GM12878 (cell line): ENCODE measurements at regions not wholly inside any gene's neighbourhood (a gene's known extent, or its start where the extent isn't known, plus 50 kb on each side); places are given as distances from the start of the nearest gene placed in this dataset.

Source experiments
- ATAC-seq: fragments of 200-7000 bp; cut with Tn5 transposase; 3 replicates; pipeline ENCODE4 v1.9.1; 2020; ENCODE audit warnings: mild to moderate bottlenecking, moderate library complexity
- BruUV-seq: library from RNA; stranded (reverse); fragments of 400-500 nt; replicated peaks from 2 replicates; lab custom pipeline; 2021; lab: Mats Ljungman, UMichigan
- CTCF ChIA-PET: fragments of 300-600 bp; sonication (Branson Sonifier 250); formaldehyde crosslinking; extraction: SDS; loops from one replicate; lab custom pipeline; 2021; ENCODE audit warnings: inconsistent platforms; lab: Yijun Ruan, JAX
- POLR2A ChIA-PET: fragments of 350-600 bp; formaldehyde crosslinking; extraction: SDS; loops from one replicate; lab custom pipeline; 2021; ENCODE audit warnings: inconsistent platforms; lab: Charles Lee
- RAD21 ChIA-PET: fragments of 300-600 bp; sonication (Branson Sonifier 250); formaldehyde crosslinking; loops from one replicate; lab custom pipeline; 2023; ENCODE audit warnings: antibody characterized with exemption; ENCODE audit not compliant: unreplicated experiment; lab: Charles Lee
- SMC1A ChIA-PET: fragments of 300-600 bp; sonication (Branson Sonifier 250); formaldehyde crosslinking; loops from one replicate; lab custom pipeline; 2023; ENCODE audit not compliant: unreplicated experiment, uncharacterized antibody; lab: Charles Lee
- DNase-seq: peaks from one replicate; pipeline ENCODE4 v3.0.0-alpha.2; 2011; ENCODE audit warnings: low read depth, low spot score
- FAIRE-seq: peaks from 3 replicates; lab custom pipeline; 2011; peaks lifted over from hg19 to GRCh38; lab: Jason Lieb, UNC
- H2AFZ ChIP-seq: 2 replicates; pipeline ENCODE4 v1.6.0; 2011; ENCODE audit warnings: low read depth, low read length, control low read depth; ENCODE audit not compliant: control insufficient read depth
- H3K27ac ChIP-seq: 2 replicates; pipeline ENCODE4 v1.5.1; 2011; ENCODE audit warnings: control low read depth; ENCODE audit not compliant: control insufficient read depth, insufficient read depth
- H3K27me3 ChIP-seq, 2 experiments: replicated peaks in 1 of 2; 2 replicates each; pipeline versions ENCODE4 v1.6.0 to v1.6.1; 2011; ENCODE audit warnings: low read length in 1 of 2; ENCODE audit not compliant: control insufficient read depth in 2 of 2, insufficient read depth in 2 of 2
- H3K36me3 ChIP-seq, 2 experiments: 2 replicates each; pipeline ENCODE4 v1.5.1; 2011; ENCODE audit warnings: low read length in 1 of 2; ENCODE audit not compliant: control insufficient read depth in 2 of 2, insufficient read depth in 2 of 2
- H3K4me1 ChIP-seq: 2 replicates; pipeline ENCODE4 v1.6.1; 2011; ENCODE audit warnings: mild to moderate bottlenecking, low read length, moderate library complexity, mixed read lengths; ENCODE audit not compliant: control insufficient read depth, insufficient read depth
- H3K4me2 ChIP-seq: 2 replicates; pipeline ENCODE4 v1.6.0; 2011; ENCODE audit warnings: control low read depth; ENCODE audit not compliant: control insufficient read depth, insufficient read depth
- H3K4me3 ChIP-seq: fragments of 200-600 bp; sonication (generic); 2 replicates; pipeline ENCODE4 v1.5.1; 2016
- H3K79me2 ChIP-seq: 2 replicates; pipeline ENCODE4 v1.6.0; 2011; ENCODE audit warnings: low read length; ENCODE audit not compliant: control insufficient read depth, insufficient read depth
- H3K9ac ChIP-seq: 2 replicates; pipeline ENCODE4 v1.8.0; 2011; ENCODE audit warnings: low read length, control low read depth, mixed read lengths; ENCODE audit not compliant: control insufficient read depth, insufficient read depth
- H3K9me3 ChIP-seq: replicated peaks from 3 replicates; pipeline ENCODE4 v1.5.1; 2011; ENCODE audit warnings: mild to moderate bottlenecking, low read length; ENCODE audit not compliant: control insufficient read depth, insufficient read depth
- H4K20me1 ChIP-seq: 2 replicates; pipeline ENCODE4 v1.6.0; 2011; ENCODE audit not compliant: control insufficient read depth, insufficient read depth
- BACH1 ChIP-seq: fragments of 450-650 bp; IDR thresholded peaks from 2 replicates; pipeline ENCODE4 v1.6.1; 2017; ENCODE audit warnings: mild to moderate bottlenecking, borderline replicate concordance
- BMI1 ChIP-seq: fragments of 450-650 bp; IDR thresholded peaks from 2 replicates; pipeline ENCODE4 v1.6.1; 2016; ENCODE audit warnings: mild to moderate bottlenecking, moderate library complexity, borderline replicate concordance
- CBX5 ChIP-seq: sonication (generic); IDR thresholded peaks from 2 replicates; pipeline ENCODE4 v1.6.1; 2016; ENCODE audit warnings: low read depth, moderate library complexity, mild to moderate bottlenecking, inconsistent platforms
- ESRRA ChIP-seq: IDR thresholded peaks from 2 replicates; pipeline ENCODE4 v1.6.1; 2012; ENCODE audit warnings: mild to moderate bottlenecking, low read length, improper control_type of control experiment
- ETV6 ChIP-seq, 2 experiments: fragments of 450-650 bp in 1 of 2; IDR thresholded peaks in 1 of 2; conservative IDR thresholded peaks in 1 of 2; 2 replicates each; pipeline ENCODE4 v1.6.1; 2014; ENCODE audit warnings: antibody characterized with exemption in 1 of 2, borderline replicate concordance in 1 of 2, low read depth in 1 of 2, mild to moderate bottlenecking in 1 of 2, moderate library complexity in 1 of 2
- IKZF1 ChIP-seq: fragments of 450-650 bp; conservative IDR thresholded peaks from 2 replicates; pipeline ENCODE4 v1.6.1; 2017; ENCODE audit warnings: antibody characterized with exemption, mild to moderate bottlenecking
- KDM1A ChIP-seq: fragments of 200-600 bp; sonication (generic); IDR thresholded peaks from 2 replicates; pipeline ENCODE4 v1.6.1; 2016; ENCODE audit warnings: borderline replicate concordance
- NKRF ChIP-seq: fragments of 450-650 bp; conservative IDR thresholded peaks from 2 replicates; pipeline ENCODE4 v1.6.1; 2017; ENCODE audit warnings: mild to moderate bottlenecking, moderate library complexity
- POLR2AphosphoS5 ChIP-seq: IDR thresholded peaks from 2 replicates; pipeline ENCODE4 v1.6.1; 2011; ENCODE audit warnings: mild to moderate bottlenecking, low read length, inconsistent platforms
- RAD21 ChIP-seq: IDR thresholded peaks from 2 replicates; pipeline ENCODE4 v1.6.1; 2011; ENCODE audit warnings: mild to moderate bottlenecking, low read depth, low read length, moderate library complexity; ENCODE audit not compliant: insufficient read depth
- RBBP5 ChIP-seq: fragments of 200-600 bp; sonication (generic); conservative IDR thresholded peaks from 2 replicates; pipeline ENCODE4 v1.6.1; 2016
- RFX5 ChIP-seq: IDR thresholded peaks from 2 replicates; pipeline ENCODE4 v1.6.1; 2011; ENCODE audit warnings: low read depth, low read length, improper control_type of control experiment
- WRNIP1 ChIP-seq: IDR thresholded peaks from 2 replicates; pipeline ENCODE4 v1.6.1; 2011; ENCODE audit warnings: low read depth, low read length, improper control_type of control experiment, borderline replicate concordance
- ZNF384 ChIP-seq: IDR thresholded peaks from 2 replicates; pipeline ENCODE4 v1.6.1; 2012; ENCODE audit warnings: low read depth, mild to moderate bottlenecking, low read length, improper control_type of control experiment, borderline replicate concordance
- ZNF622 ChIP-seq: fragments of 450-650 bp; IDR thresholded peaks from 2 replicates; pipeline ENCODE4 v1.6.1; 2017; ENCODE audit warnings: mild to moderate bottlenecking, inconsistent platforms
- WGBS: methylation state at CpG from one replicate; pipeline ENCODE4 v1.1.6; 2016; ENCODE audit warnings: low lambda C conversion rate; ENCODE audit not compliant: insufficient replicate concordance, insufficient coverage; ENCODE audit errors: missing lambda C conversion rate; 5-methylcytosine and 5-hydroxymethylcytosine counted together
- in situ Hi-C: fragments of 300-500 bp; cut with MboI; formaldehyde crosslinking; loops from 9 replicates; pipeline ENCODE4 v1.14.3; 2018; ENCODE audit warnings: mixed read lengths
- intact Hi-C: fragments of 100-400 bp; cut with micrococcal nuclease; formaldehyde crosslinking; loops from one replicate; pipeline ENCODE4 v1.14.2; 2022; ENCODE audit not compliant: unreplicated experiment
- TF ChIP-seq, protein P1 (sequence below): IDR thresholded peaks from 2 replicates; pipeline ENCODE4 v1.6.1; 2012; ENCODE audit warnings: mild to moderate bottlenecking, low read depth, low read length
- TF ChIP-seq, protein P2 (sequence below): fragments of 450-650 bp; IDR thresholded peaks from 2 replicates; pipeline ENCODE4 v1.6.1; 2017; ENCODE audit warnings: mild to moderate bottlenecking, low read depth, inconsistent platforms; ENCODE audit not compliant: poor library complexity, severe bottlenecking
- TF ChIP-seq, protein P3 (sequence below): IDR thresholded peaks from 2 replicates; pipeline ENCODE4 v1.6.1; 2012; ENCODE audit warnings: low read depth, low read length, improper control_type of control experiment

DNA sequence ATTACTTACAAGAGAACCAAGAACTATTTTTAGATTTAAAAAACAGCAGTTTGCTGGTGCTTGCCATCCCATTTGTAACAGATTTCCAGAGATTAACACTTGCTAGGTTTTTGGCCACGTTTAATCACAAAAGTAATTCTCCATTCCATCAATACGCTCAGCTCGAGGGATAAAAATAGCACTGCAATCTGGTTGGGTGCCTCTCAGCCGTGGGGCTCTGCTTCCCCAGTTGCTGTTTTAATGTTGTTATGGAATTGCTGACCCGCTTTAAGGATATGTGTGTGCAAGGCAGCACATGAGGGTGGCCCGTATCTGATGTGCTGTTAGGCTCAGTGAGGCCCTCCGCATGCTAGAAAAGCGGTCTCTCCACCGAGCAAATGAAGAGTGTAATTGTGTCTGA, 222.2 kb upstream of the TMEM260 start:
- ChIA-PET POLR2A (no interaction called here), CTCF (no interaction called here), SMC1A (no interaction called here), RAD21 (no interaction called here)
- Histone ChIP-seq H4K20me1 (no peaks in the 10 kb centered on the region), H3K4me2 (no peak overlapping the region), H3K27ac (no peak overlapping the region), H3K79me2 (no peaks in the 10 kb centered on the region), H3K9ac (no peak overlapping the region), H3K4me3 (no peak overlapping the region), H3K36me3 (no peaks in the 10 kb centered on the region), H3K9me3 (no peaks in the 10 kb centered on the region), H2AFZ (no peak overlapping the region), H3K27me3 (no peaks in the 10 kb centered on the region; a peak in 1 of 4 replicates), H3K4me1 (no peaks in the 10 kb centered on the region)
- BruUV-seq, result no TSS peak
- in situ Hi-C loops (no loop called here), intact Hi-C loops (no loop called here)
- FAIRE-seq (no peak), DNase-seq (no peak), ATAC-seq (no peak)
- WGBS, result 47% methylated on average over 9 of the region's 9 CpGs
- no peak for TF ChIP-seq IKZF1
- TF ChIP-seq, protein P1, sequence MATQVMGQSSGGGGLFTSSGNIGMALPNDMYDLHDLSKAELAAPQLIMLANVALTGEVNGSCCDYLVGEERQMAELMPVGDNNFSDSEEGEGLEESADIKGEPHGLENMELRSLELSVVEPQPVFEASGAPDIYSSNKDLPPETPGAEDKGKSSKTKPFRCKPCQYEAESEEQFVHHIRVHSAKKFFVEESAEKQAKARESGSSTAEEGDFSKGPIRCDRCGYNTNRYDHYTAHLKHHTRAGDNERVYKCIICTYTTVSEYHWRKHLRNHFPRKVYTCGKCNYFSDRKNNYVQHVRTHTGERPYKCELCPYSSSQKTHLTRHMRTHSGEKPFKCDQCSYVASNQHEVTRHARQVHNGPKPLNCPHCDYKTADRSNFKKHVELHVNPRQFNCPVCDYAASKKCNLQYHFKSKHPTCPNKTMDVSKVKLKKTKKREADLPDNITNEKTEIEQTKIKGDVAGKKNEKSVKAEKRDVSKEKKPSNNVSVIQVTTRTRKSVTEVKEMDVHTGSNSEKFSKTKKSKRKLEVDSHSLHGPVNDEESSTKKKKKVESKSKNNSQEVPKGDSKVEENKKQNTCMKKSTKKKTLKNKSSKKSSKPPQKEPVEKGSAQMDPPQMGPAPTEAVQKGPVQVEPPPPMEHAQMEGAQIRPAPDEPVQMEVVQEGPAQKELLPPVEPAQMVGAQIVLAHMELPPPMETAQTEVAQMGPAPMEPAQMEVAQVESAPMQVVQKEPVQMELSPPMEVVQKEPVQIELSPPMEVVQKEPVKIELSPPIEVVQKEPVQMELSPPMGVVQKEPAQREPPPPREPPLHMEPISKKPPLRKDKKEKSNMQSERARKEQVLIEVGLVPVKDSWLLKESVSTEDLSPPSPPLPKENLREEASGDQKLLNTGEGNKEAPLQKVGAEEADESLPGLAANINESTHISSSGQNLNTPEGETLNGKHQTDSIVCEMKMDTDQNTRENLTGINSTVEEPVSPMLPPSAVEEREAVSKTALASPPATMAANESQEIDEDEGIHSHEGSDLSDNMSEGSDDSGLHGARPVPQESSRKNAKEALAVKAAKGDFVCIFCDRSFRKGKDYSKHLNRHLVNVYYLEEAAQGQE, result no peak
- TF ChIP-seq ZNF622, result no peak
- no peak for TF ChIP-seq NKRF
- TF ChIP-seq, protein P2, sequence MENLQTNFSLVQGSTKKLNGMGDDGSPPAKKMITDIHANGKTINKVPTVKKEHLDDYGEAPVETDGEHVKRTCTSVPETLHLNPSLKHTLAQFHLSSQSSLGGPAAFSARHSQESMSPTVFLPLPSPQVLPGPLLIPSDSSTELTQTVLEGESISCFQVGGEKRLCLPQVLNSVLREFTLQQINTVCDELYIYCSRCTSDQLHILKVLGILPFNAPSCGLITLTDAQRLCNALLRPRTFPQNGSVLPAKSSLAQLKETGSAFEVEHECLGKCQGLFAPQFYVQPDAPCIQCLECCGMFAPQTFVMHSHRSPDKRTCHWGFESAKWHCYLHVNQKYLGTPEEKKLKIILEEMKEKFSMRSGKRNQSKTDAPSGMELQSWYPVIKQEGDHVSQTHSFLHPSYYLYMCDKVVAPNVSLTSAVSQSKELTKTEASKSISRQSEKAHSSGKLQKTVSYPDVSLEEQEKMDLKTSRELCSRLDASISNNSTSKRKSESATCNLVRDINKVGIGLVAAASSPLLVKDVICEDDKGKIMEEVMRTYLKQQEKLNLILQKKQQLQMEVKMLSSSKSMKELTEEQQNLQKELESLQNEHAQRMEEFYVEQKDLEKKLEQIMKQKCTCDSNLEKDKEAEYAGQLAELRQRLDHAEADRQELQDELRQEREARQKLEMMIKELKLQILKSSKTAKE, result no peak
- TF ChIP-seq WRNIP1, result no peak
- TF ChIP-seq CBX5, result no peak
- TF ChIP-seq ESRRA, result no peak
- TF ChIP-seq BMI1, result no peak
- no peak for TF ChIP-seq KDM1A
- TF ChIP-seq ZNF384, result no peak
- no peak for TF ChIP-seq RBBP5
- no peak for TF ChIP-seq BACH1
- TF ChIP-seq POLR2AphosphoS5, result no peak
- no peak for TF ChIP-seq ETV6 (conservative IDR thresholded peaks at IDR 0.05 in 1 of 2, IDR thresholded peaks at IDR 0.05 in 1 of 2; ENCODE audit: borderline replicate concordance in 1 of 2, low read depth in 1 of 2)
- TF ChIP-seq, protein P3, sequence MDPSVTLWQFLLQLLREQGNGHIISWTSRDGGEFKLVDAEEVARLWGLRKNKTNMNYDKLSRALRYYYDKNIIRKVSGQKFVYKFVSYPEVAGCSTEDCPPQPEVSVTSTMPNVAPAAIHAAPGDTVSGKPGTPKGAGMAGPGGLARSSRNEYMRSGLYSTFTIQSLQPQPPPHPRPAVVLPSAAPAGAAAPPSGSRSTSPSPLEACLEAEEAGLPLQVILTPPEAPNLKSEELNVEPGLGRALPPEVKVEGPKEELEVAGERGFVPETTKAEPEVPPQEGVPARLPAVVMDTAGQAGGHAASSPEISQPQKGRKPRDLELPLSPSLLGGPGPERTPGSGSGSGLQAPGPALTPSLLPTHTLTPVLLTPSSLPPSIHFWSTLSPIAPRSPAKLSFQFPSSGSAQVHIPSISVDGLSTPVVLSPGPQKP, result no peak
- TF ChIP-seq RFX5, result no peak
- TF ChIP-seq RAD21, result no peak
